Left ventricle myocardium inferior (tissue), 1 donor: ENCODE measurements at regions not wholly inside any gene's neighbourhood (a gene's known extent, or its start where the extent isn't known, plus 50 kb on each side); places are given as distances from the start of the nearest gene placed in this dataset.

ENCODE experiments used
- DNase-seq: peaks from one replicate; pipeline ENCODE4 v3.0.0-alpha.2; 2020
- H3K27ac ChIP-seq: fragments of 200-600 bp; replicated peaks from 2 replicates; pipeline ENCODE4 v1.8.0; 2021
- H3K27me3 ChIP-seq: fragments of 200-600 bp; 2 replicates; pipeline ENCODE4 v1.8.0; 2021; ENCODE audit warnings: low read depth
- H3K36me3 ChIP-seq: fragments of 200-600 bp; 2 replicates; pipeline ENCODE4 v1.8.0; 2021
- H3K4me1 ChIP-seq: fragments of 200-600 bp; 2 replicates; pipeline ENCODE4 v1.8.0; 2021
- H3K4me3 ChIP-seq: fragments of 200-600 bp; 2 replicates; pipeline ENCODE4 v1.8.0; 2021; ENCODE audit warnings: mild to moderate bottlenecking, moderate library complexity
- H3K9me3 ChIP-seq: fragments of 200-600 bp; replicated peaks from 2 replicates; pipeline ENCODE4 v1.8.0; 2021
- intact Hi-C: fragments of 100-400 bp; cut with micrococcal nuclease; formaldehyde crosslinking; loops from one replicate; pipeline ENCODE4 v1.11.0; 2022
- TF ChIP-seq, protein P1 (sequence below): fragments of 200-600 bp; IDR thresholded peaks from 2 replicates; pipeline ENCODE4 v1.8.0; 2021; ENCODE audit warnings: antibody characterized with exemption, mild to moderate bottlenecking, borderline replicate concordance
- donor health status: DM: no; HTN: yes; CAD: no; lungs with severe emphysema.

DNA sequence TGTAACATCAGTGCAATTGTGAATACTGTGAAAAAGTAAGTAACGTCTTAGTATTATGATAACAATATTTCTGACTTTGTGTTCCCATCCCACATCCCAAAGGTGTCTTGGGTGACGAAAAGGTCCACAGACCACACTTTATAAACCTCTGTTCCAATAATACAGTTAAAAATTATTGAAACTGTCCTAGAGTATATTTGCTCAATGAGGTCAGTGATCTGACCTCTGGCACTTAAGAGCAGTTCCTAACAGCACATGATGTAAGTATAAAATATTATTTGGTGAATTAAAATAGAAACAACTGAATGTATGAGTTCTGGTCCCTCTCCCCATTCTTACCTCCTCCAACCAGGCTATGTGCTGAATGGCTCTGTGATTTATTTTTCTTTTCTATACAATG lies 566.4 kb upstream of the MMS22L start:
- Histone ChIP-seq H3K27me3 (no peaks in the 10 kb centered on the region), H3K9me3 (no peaks in the 10 kb centered on the region), H3K27ac (no peak overlapping the region), H3K36me3 (no peaks in the 10 kb centered on the region), H3K4me3 (no peak overlapping the region), H3K4me1 (no peaks in the 10 kb centered on the region)
- TF ChIP-seq, protein P1, sequence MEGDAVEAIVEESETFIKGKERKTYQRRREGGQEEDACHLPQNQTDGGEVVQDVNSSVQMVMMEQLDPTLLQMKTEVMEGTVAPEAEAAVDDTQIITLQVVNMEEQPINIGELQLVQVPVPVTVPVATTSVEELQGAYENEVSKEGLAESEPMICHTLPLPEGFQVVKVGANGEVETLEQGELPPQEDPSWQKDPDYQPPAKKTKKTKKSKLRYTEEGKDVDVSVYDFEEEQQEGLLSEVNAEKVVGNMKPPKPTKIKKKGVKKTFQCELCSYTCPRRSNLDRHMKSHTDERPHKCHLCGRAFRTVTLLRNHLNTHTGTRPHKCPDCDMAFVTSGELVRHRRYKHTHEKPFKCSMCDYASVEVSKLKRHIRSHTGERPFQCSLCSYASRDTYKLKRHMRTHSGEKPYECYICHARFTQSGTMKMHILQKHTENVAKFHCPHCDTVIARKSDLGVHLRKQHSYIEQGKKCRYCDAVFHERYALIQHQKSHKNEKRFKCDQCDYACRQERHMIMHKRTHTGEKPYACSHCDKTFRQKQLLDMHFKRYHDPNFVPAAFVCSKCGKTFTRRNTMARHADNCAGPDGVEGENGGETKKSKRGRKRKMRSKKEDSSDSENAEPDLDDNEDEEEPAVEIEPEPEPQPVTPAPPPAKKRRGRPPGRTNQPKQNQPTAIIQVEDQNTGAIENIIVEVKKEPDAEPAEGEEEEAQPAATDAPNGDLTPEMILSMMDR, result no peak
- intact Hi-C loops, result no loop called here
- no peak for DNase-seq

DNA sequence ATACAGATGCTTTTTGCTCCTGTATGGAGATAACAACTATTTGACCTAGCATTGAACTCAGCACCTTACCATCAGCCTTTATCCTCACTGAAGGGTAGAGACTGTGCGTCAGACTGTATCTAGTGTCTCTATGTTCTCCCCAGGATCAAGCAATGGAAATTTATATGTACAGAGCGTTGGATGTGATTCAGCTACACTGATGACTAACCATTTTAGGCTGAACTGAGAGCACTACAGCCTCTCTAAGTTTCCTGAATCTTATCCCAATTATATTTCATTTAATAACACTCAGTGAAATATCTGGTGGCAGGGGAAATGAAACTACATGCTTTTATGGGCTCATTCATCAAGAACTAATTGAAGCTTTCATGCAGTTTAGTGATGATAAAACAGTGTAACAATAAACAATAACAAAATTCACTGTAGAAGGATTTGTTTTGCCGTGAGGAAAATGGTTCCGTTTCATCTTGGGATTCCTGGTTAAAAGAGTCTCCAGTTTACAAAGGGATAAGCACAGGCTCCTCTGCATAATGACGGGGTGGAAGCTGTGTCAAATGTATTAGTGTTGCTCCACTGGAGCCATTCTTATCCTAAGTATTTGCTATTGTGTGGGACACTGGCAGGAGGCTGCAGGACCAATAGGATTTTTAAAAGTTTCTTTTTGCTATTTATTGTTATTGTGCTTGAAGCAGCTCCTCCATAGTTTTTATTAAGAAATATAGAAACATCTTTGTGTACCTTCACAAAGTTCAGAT lies 567.6 kb upstream of the MMS22L start:
- Histone ChIP-seq H3K36me3 (no peaks in the 10 kb centered on the region), H3K27me3 (no peaks in the 10 kb centered on the region), H3K9me3 (no peaks in the 10 kb centered on the region), H3K4me3 (no peak overlapping the region), H3K27ac (no peak overlapping the region), H3K4me1 (no peaks in the 10 kb centered on the region)
- TF ChIP-seq, protein P1, result no peak
- no peak for DNase-seq
- intact Hi-C loops, result no loop called here

DNA sequence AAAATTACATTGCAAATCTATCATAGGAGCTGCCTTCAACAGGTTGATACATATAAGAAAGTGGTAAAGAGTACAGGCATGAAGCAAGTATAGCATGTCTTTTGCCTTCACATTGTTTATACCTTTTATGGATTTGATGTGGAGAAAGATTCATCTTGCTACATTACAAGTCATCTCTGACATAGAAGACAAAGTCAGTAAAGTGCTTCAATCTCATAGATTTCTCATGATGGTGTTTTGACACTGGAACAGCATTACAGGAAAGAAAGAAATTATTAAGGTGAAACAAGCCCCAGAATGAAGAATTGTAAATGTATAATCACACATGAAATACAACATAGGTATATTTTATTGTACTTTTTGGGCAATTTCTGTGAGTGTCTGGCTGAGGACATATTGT lies 580.7 kb upstream of the MMS22L start:
- no peak for DNase-seq
- TF ChIP-seq, protein P1, result no peak
- Histone ChIP-seq H3K27ac (no peak overlapping the region), H3K4me3 (no peak overlapping the region), H3K9me3 (peaks cover 3% of the 10 kb centered on the region), H3K36me3 (no peaks in the 10 kb centered on the region), H3K27me3 (no peaks in the 10 kb centered on the region), H3K4me1 (no peaks in the 10 kb centered on the region)
- intact Hi-C loops, result no loop called here

DNA sequence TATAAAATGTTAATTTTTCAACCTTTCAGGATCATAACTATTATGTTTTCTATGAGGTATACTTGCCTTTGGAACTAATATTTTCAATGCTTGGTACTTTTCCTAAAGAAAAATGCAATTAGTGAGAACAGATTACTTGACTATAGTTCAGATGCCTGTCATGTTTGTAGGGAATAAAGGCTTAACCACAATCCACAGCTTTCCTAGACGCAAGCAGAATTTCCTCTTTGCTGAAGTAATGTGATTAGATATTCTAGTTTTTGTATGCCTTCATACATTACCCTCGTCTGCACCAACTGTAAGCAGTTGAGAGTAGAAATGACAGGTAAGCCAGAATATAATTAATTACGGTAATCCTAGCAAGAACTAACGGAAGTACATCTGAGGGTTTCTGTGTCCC lies 581.4 kb upstream of the MMS22L start:
- intact Hi-C loops, result no loop called here

DNA sequence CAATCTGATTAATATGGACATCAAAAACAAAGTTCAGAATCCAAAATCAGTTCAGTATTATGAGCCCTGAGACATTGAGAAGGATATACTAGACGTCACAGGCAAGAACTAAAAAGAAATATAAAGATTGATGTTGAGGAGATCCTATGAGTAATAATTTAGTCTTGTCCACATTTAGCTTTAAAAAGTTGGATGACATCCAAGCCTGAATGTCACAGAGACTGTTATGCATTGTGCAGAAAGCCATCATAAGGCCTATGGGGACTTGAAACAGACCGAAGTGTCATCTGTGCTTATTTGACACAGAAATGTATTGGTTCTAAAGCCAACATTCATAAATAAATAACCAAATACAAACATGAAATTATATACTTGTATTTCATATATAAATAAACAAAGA lies 581.8 kb upstream of the MMS22L start:
- TF ChIP-seq, protein P1, result no peak
- Histone ChIP-seq H3K27ac (no peak overlapping the region), H3K4me3 (no peak overlapping the region), H3K4me1 (no peaks in the 10 kb centered on the region), H3K36me3 (no peaks in the 10 kb centered on the region), H3K27me3 (no peaks in the 10 kb centered on the region), H3K9me3 (peaks cover 3% of the 10 kb centered on the region)
- intact Hi-C loops, result no loop called here
- no peak for DNase-seq

More for the DNA sequence above, 581.4 kb upstream of the MMS22L start:
- TF ChIP-seq, protein P1, result no peak
- no peaks in the 10 kb centered on the region for H3K27me3 ChIP-seq
- H3K27ac ChIP-seq, result no peak overlapping the region
- no peaks in the 10 kb centered on the region for H3K36me3 ChIP-seq
- peaks cover 3% of the 10 kb centered on the region for H3K9me3 ChIP-seq
- no peaks in the 10 kb centered on the region for H3K4me1 ChIP-seq
- no peak for DNase-seq
- no peak overlapping the region for H3K4me3 ChIP-seq
